ENCODE measurements at regions not wholly inside any gene's neighbourhood (a gene's known extent, or its start where the extent isn't known, plus 50 kb on each side); places are given as distances from the start of the nearest gene placed in this dataset.

DNA sequence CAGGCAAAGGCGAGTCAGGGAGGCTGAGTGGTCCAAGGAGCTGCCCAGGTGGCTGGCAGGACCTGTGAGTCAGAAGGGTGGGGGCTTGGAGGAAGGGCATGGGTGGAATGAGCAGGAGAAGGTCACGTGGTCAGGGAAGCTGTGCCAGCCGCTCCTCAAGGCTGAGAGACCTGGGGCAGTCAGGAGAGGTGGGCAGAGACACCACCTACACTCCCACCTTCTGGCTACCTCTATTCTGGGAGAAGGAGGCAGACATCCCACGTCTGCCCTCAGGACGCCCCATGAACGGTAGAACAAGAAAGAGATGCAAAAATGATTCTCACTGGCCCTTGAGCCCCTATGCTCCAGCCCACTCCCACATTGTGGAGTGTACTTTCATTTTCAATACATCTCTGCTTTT is 151.8 kb upstream of the RAB4A start:
- H3K27ac ChIP-seq: no peak overlapping the region
- TF ChIP-seq ZFX (IDR thresholded peaks at IDR 0.05): no peak
- TF ChIP-seq, protein P1, sequence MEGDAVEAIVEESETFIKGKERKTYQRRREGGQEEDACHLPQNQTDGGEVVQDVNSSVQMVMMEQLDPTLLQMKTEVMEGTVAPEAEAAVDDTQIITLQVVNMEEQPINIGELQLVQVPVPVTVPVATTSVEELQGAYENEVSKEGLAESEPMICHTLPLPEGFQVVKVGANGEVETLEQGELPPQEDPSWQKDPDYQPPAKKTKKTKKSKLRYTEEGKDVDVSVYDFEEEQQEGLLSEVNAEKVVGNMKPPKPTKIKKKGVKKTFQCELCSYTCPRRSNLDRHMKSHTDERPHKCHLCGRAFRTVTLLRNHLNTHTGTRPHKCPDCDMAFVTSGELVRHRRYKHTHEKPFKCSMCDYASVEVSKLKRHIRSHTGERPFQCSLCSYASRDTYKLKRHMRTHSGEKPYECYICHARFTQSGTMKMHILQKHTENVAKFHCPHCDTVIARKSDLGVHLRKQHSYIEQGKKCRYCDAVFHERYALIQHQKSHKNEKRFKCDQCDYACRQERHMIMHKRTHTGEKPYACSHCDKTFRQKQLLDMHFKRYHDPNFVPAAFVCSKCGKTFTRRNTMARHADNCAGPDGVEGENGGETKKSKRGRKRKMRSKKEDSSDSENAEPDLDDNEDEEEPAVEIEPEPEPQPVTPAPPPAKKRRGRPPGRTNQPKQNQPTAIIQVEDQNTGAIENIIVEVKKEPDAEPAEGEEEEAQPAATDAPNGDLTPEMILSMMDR (conservative IDR thresholded peaks at IDR 0.05): no peak

DNA sequence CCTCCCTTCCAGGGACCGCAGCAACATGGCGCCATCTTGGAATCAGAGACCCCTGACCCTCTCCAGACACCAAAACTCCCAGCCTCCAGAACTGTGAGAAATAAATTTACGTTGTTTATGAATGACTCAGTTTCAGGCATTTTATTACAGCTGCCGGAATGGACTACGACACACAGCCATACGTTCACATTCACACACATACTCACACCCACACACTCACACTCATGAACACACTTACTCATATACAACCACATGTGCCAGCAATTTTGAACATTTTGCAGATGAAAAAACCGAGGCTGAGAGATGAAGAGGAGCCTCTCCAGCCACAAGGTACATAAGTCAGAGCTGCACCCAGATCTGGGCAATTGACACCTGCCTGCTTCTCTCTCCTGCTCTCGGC is 151.0 kb upstream of the RAB4A start:
- TF ChIP-seq ZFX (IDR thresholded peaks at IDR 0.05): no peak
- TF ChIP-seq, protein P1 (conservative IDR thresholded peaks at IDR 0.05): no peak
- H3K27ac ChIP-seq: no peak overlapping the region

GRCh38 chr1:229121845-229122436 is 149.0 kb upstream of the RAB4A start:
- no peak overlapping the region for H3K27ac ChIP-seq
- no peak for TF ChIP-seq ZFX (IDR thresholded peaks at IDR 0.05)
- TF ChIP-seq, protein P1 (conservative IDR thresholded peaks at IDR 0.05): no peak

GRCh38 chr1:229122606-229123005 is 148.3 kb upstream of the RAB4A start:
- H3K27ac ChIP-seq: no peak overlapping the region
- no peak for TF ChIP-seq ZFX (IDR thresholded peaks at IDR 0.05)
- TF ChIP-seq, protein P1 (conservative IDR thresholded peaks at IDR 0.05): no peak

- TF ChIP-seq, protein P1 (conservative IDR thresholded peaks at IDR 0.05): no peak
- no peak for TF ChIP-seq ZFX (IDR thresholded peaks at IDR 0.05)
- no peak overlapping the region for H3K27ac ChIP-seq
Measured at GRCh38 chr1:229124116-229124515, 146.8 kb upstream of the RAB4A start.

GRCh38 chr1:229124520-229125124 is 146.3 kb upstream of the RAB4A start:
- H3K27ac ChIP-seq: no peak overlapping the region
- TF ChIP-seq, protein P1 (conservative IDR thresholded peaks at IDR 0.05): no peak
- TF ChIP-seq ZFX (IDR thresholded peaks at IDR 0.05): no peak

GRCh38 chr1:229127301-229127700 is 143.6 kb upstream of the RAB4A start:
- TF ChIP-seq, protein P1 (conservative IDR thresholded peaks at IDR 0.05): no peak
- no peak overlapping the region for H3K27ac ChIP-seq

Data from C4-2B (cell line).